H9 (cell line): ENCODE measurements at regions not wholly inside any gene's neighbourhood (a gene's known extent, or its start where the extent isn't known, plus 50 kb on each side); places are given as distances from the start of the nearest gene placed in this dataset.

ENCODE experiments used
- DNase-seq: peaks from one replicate; pipeline ENCODE4 v3.0.0-alpha.2; 2017
- H2AFZ ChIP-seq: one replicate; pipeline ENCODE4 v1.6.1; 2013; ENCODE audit warnings: mild to moderate bottlenecking, low read length, control low read depth, moderate library complexity
- H2AK5ac ChIP-seq: 2 replicates; pipeline ENCODE4 v1.6.1; 2013; ENCODE audit warnings: low read length, control low read depth, mixed read lengths; ENCODE audit not compliant: insufficient read length
- H2BK120ac ChIP-seq: one replicate; pipeline ENCODE4 v1.6.1; 2013; ENCODE audit warnings: low read depth, mild to moderate bottlenecking, low read length, control low read depth, inconsistent platforms; ENCODE audit not compliant: poor library complexity, severe bottlenecking
- H2BK12ac ChIP-seq: 2 replicates; pipeline ENCODE4 v1.6.1; 2013; ENCODE audit warnings: low read length, control low read depth, mixed read lengths, low read depth; ENCODE audit not compliant: insufficient read length
- H2BK15ac ChIP-seq: 2 replicates; pipeline ENCODE4 v1.6.1; 2013; ENCODE audit warnings: low read depth, low read length, control low read depth
- H2BK20ac ChIP-seq: one replicate; pipeline ENCODE4 v1.6.1; 2013; ENCODE audit warnings: low read depth, mild to moderate bottlenecking, low read length, control low read depth, inconsistent platforms; ENCODE audit not compliant: poor library complexity, severe bottlenecking
- H2BK5ac ChIP-seq: 2 replicates; pipeline ENCODE4 v1.6.1; 2013; ENCODE audit warnings: low read length, control low read depth, mixed read lengths; ENCODE audit not compliant: insufficient read length
- H3K14ac ChIP-seq: 2 replicates; pipeline ENCODE4 v1.6.1; 2013; ENCODE audit warnings: low read length, control low read depth; ENCODE audit not compliant: insufficient read depth
- H3K18ac ChIP-seq: 2 replicates; pipeline ENCODE4 v1.6.1; 2013; ENCODE audit warnings: low read depth, mild to moderate bottlenecking, mixed read lengths, low read length, control low read depth; ENCODE audit not compliant: insufficient read length
- H3K23ac ChIP-seq: 2 replicates; pipeline ENCODE4 v1.6.1; 2013; ENCODE audit warnings: low read length, control low read depth, mixed read lengths, low read depth; ENCODE audit not compliant: insufficient read length
- H3K23me2 ChIP-seq: 2 replicates; pipeline ENCODE4 v1.6.1; 2013; ENCODE audit warnings: low read depth, mild to moderate bottlenecking, mixed read lengths, low read length, control low read depth; ENCODE audit not compliant: insufficient read length, poor library complexity, severe bottlenecking
- H3K27ac ChIP-seq: 2 replicates; pipeline ENCODE4 v1.5.1; 2013; ENCODE audit warnings: low read length, control low read depth, mixed read lengths, low read depth; ENCODE audit not compliant: insufficient read length
- H3K27me3 ChIP-seq: 2 replicates; pipeline ENCODE4 v1.6.1; 2013; ENCODE audit warnings: low read length, control low read depth, inconsistent platforms; ENCODE audit not compliant: insufficient read depth
- H3K4ac ChIP-seq: 2 replicates; pipeline ENCODE4 v1.6.1; 2013; ENCODE audit warnings: low read depth, mild to moderate bottlenecking, control low read depth, inconsistent platforms, low read length, moderate library complexity
- H3K4me1 ChIP-seq: 2 replicates; pipeline ENCODE4 v1.6.1; 2013; ENCODE audit warnings: low read length, control low read depth, inconsistent platforms; ENCODE audit not compliant: insufficient read depth
- H3K4me2 ChIP-seq: 2 replicates; pipeline ENCODE4 v1.6.1; 2013; ENCODE audit warnings: low read length, control low read depth, mixed read lengths; ENCODE audit not compliant: insufficient read length, insufficient read depth
- H3K56ac ChIP-seq: 2 replicates; pipeline ENCODE4 v1.6.1; 2013; ENCODE audit warnings: low read depth, mild to moderate bottlenecking, mixed read lengths, low read length, control low read depth; ENCODE audit not compliant: insufficient read length
- H3K79me1 ChIP-seq: 2 replicates; pipeline ENCODE4 v1.6.1; 2013; ENCODE audit warnings: low read depth, mild to moderate bottlenecking, moderate library complexity, low read length, control low read depth, inconsistent platforms; ENCODE audit not compliant: insufficient read depth, poor library complexity, severe bottlenecking
- H3K79me2 ChIP-seq: 2 replicates; pipeline ENCODE4 v1.6.1; 2013; ENCODE audit warnings: low read length, control low read depth, inconsistent platforms; ENCODE audit not compliant: insufficient read depth
- H3K9ac ChIP-seq: 2 replicates; pipeline ENCODE4 v1.6.1; 2013; ENCODE audit warnings: low read length, control low read depth, mixed read lengths; ENCODE audit not compliant: insufficient read length; ENCODE audit errors: extremely low read depth
- H3K9me3 ChIP-seq: one replicate; pipeline ENCODE4 v1.6.1; 2013; ENCODE audit warnings: low read depth, low read length, inconsistent platforms; ENCODE audit not compliant: control insufficient read depth
- H3T11ph ChIP-seq: one replicate; pipeline ENCODE4 v1.6.1; 2013; ENCODE audit warnings: mild to moderate bottlenecking, low read length, control low read depth, inconsistent platforms
- H4K20me1 ChIP-seq: one replicate; pipeline ENCODE4 v1.6.1; 2013; ENCODE audit not compliant: control insufficient read depth, insufficient read length, insufficient read depth
- H4K5ac ChIP-seq: 2 replicates; pipeline ENCODE4 v1.6.1; 2013; ENCODE audit warnings: low read depth, mild to moderate bottlenecking, mixed read lengths, low read length, control low read depth; ENCODE audit not compliant: insufficient read length
- H4K8ac ChIP-seq: replicated peaks from 2 replicates; pipeline ENCODE4 v1.6.1; 2013; ENCODE audit warnings: low read length, control low read depth, mixed read lengths, low read depth; ENCODE audit not compliant: insufficient read length
- H4K91ac ChIP-seq: 2 replicates; pipeline ENCODE4 v1.6.1; 2013; ENCODE audit warnings: low read depth, mild to moderate bottlenecking, moderate library complexity, mixed read lengths, low read length, control low read depth; ENCODE audit not compliant: insufficient read length
- H3K27ac Mint-ChIP-seq, 3 experiments: 2 replicates in 2 of 3; 3 replicates in 1 of 3; pipeline ENCODE4 v1.8.0; 2020 to 2021; ENCODE audit warnings: mixed read lengths in 3 of 3, mild to moderate bottlenecking in 1 of 3, moderate library complexity in 1 of 3
- H3K27me3 Mint-ChIP-seq: 2 replicates; pipeline ENCODE4 v1.8.0; 2021; ENCODE audit warnings: low read depth, mild to moderate bottlenecking, moderate library complexity, mixed read lengths
- H3K36me3 Mint-ChIP-seq, 3 experiments: 2 replicates in 2 of 3; 3 replicates in 1 of 3; pipeline ENCODE4 v1.8.0; 2020 to 2021; ENCODE audit warnings: low read depth in 3 of 3, mixed read lengths in 3 of 3; ENCODE audit not compliant: insufficient read depth in 1 of 3
- H3K4me1 Mint-ChIP-seq, 2 experiments: 2 replicates each; pipeline ENCODE4 v1.8.0; 2020; ENCODE audit warnings: mixed read lengths in 2 of 2
- H3K4me3 Mint-ChIP-seq, 2 experiments: 2 replicates in 1 of 2; 3 replicates in 1 of 2; pipeline ENCODE4 v1.8.0; 2020 to 2021; ENCODE audit warnings: mild to moderate bottlenecking in 2 of 2, mixed read lengths in 2 of 2, moderate library complexity in 1 of 2
- H3K9me3 Mint-ChIP-seq, 2 experiments: 2 replicates in 1 of 2; 3 replicates in 1 of 2; pipeline ENCODE4 v1.8.0; 2020; ENCODE audit warnings: mild to moderate bottlenecking in 2 of 2, mixed read lengths in 2 of 2, moderate library complexity in 1 of 2
- WGBS: extraction: QIAGEN DNeasy Blood & Tissue Kit; methylation state at CpG from one replicate; pipeline ENCODE4 v1.1.7; 2013; ENCODE audit warnings: missing lambda C conversion rate, low lambda C conversion rate, mixed read lengths; ENCODE audit not compliant: insufficient read length; ENCODE audit errors: extremely low coverage; 5-methylcytosine and 5-hydroxymethylcytosine counted together
- TF ChIP-seq, protein P1 (sequence below): fragments of 200-600 bp; sonication (generic); conservative IDR thresholded peaks from 3 replicates; pipeline ENCODE4 v1.8.0; 2021; ENCODE audit warnings: antibody characterized with exemption, mild to moderate bottlenecking

- Histone ChIP-seq H3K14ac (no peak overlapping the region), H3K23ac (no peak overlapping the region), H2BK15ac (no peak overlapping the region), H3K79me2 (no peaks in the 10 kb centered on the region), H4K8ac (no peak overlapping the region), H4K5ac (no peak overlapping the region), H3K79me1 (no peaks in the 10 kb centered on the region), H3K9ac (no peak overlapping the region), H3K4me1 (no peaks in the 10 kb centered on the region; the same call in 1 of the 2 replicates), H3K56ac (no peak overlapping the region), H3K23me2 (no peaks in the 10 kb centered on the region), H3K9me3 (no peaks in the 10 kb centered on the region), H2BK5ac (no peak overlapping the region), H2BK20ac (no peak overlapping the region), H2BK12ac (no peak overlapping the region), H2BK120ac (no peak overlapping the region), H4K91ac (no peak overlapping the region), H4K20me1 (no peaks in the 10 kb centered on the region), H3K4ac (no peak overlapping the region), H3K4me2 (no peak overlapping the region), H2AFZ (no peak overlapping the region), H3K27me3 (no peaks in the 10 kb centered on the region), H3T11ph (no peak overlapping the region), H3K18ac (no peak overlapping the region), H2AK5ac (no peak overlapping the region), H3K27ac (no peak overlapping the region)
- Mint-ChIP-seq H3K27ac (peak overlapping the region in 1 of 3 experiments; percentile 24; a peak in 1 of 7 replicates), H3K9me3 (no peaks in the 10 kb centered on the region), H3K36me3 (peaks cover 0 to 5% (median 2%) of the 10 kb centered on the region in 3 experiments; a peak in 3 of 7 replicates), H3K4me1 (peaks cover 15 to 27% of the 10 kb centered on the region in 2 experiments), H3K4me3 (no peak overlapping the region), H3K27me3 (no peaks in the 10 kb centered on the region)
- DNase-seq, result no peak
- no CpG with 5 or more reads among the region's 1 CpG for WGBS
- TF ChIP-seq, protein P1, sequence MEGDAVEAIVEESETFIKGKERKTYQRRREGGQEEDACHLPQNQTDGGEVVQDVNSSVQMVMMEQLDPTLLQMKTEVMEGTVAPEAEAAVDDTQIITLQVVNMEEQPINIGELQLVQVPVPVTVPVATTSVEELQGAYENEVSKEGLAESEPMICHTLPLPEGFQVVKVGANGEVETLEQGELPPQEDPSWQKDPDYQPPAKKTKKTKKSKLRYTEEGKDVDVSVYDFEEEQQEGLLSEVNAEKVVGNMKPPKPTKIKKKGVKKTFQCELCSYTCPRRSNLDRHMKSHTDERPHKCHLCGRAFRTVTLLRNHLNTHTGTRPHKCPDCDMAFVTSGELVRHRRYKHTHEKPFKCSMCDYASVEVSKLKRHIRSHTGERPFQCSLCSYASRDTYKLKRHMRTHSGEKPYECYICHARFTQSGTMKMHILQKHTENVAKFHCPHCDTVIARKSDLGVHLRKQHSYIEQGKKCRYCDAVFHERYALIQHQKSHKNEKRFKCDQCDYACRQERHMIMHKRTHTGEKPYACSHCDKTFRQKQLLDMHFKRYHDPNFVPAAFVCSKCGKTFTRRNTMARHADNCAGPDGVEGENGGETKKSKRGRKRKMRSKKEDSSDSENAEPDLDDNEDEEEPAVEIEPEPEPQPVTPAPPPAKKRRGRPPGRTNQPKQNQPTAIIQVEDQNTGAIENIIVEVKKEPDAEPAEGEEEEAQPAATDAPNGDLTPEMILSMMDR, result no peak
These were observed 428.4 kb upstream of the GOLIM4 start for GRCh38 chr3:168524129-168524528.
